Endothelial cell of hepatic sinusoid (primary cell): ENCODE measurements at regions not wholly inside any gene's neighbourhood (a gene's known extent, or its start where the extent isn't known, plus 50 kb on each side); places are given as distances from the start of the nearest gene placed in this dataset.
"Not testable (repeated sequence)": the region's sequence is repeated elsewhere in the genome, so short reads cannot be mapped to it uniquely, and the experiment has no call there.

Experiments used
- in situ Hi-C: cut with HindIII; loops from 2 replicates; pipeline ENCODE4 v1.10.0; 2017; ENCODE audit warnings: low sequenced_read_pairs

DNA sequence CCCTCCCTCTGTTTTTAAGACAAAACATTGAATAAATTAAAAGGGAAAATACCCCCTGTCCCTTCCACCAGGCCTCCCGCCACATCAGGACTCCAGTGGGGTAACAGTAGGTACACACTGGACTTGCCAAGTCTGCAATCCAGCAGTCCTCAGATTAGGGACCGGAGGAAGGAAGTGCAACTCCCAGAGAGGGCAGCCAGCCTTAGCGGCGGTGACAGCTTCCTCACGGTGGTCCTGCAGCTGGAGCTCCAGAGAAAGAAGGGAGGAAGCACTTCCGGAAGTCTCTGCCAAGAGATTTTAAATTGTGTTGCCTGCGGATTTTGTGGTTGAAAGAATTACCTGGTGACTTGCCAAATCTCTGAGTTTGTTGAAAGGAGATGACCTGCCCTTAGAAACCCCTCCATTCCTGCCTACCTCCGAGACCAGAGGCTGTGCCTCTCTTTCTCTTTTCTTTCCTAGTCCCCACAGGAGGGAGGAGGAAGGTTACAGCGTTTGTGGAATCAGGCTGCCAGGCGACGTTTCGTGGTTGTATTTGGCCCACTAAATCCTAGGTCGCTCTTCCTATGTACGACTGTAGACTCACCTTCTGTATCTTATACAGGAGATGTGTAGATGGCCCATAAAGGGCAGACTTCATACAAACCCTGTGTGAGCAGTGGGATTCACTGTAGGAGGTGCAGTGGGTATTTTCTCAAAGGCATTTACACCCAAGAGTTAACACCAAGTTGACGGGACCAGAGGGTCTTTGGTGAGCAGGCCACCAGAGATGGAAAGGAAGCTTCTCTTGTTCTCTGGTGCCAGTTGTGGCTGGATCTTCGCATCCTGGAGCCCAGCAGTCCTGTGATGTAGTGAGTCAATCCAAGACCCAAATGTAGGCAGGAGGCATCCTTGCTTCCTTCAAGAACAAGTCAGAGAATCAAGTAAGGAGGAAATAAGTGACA is 77.9 kb downstream of the INSIG1 start:
- in situ Hi-C loops, result loop anchor here (5.0 kb wide), 1 partner anchor 47 kb away; no protein-coding TSS in a partner anchor

DNA sequence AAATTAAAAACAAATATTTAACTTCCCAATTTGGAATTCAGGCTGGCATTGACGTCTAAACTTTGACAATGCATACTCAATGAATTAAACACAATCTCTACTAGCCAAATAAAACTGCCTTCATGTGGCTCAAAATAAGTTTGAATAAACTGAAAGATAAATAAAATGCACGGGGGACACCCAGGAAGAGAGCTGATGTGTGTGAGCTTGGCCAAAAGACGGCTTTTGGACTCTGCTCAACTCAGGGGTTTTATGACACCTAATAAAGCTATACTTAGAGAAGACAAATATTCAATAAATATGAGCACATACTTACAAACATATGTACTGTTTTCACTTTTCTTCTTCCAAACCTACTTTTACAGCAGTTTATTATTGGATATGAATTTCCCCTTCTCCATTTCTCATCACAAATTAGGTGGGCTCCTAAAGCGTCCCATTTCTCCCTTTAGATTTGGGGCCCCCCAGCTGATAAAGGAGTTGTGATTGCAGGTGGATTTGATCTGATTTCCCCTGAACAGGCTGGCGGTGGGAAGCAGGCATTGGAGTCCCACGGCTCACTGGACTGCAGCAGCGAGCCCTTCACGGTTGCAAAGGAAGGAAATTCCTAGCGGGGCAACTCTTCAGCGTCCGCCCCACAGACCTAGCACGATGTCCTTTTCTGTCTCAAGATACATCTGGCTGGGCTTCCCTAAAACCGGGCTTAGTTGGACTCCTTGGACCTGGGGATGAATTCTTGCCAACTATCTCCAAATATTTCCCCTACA is 79.6 kb downstream of the INSIG1 start:
- in situ Hi-C loops, result loop anchor here (5.0 kb wide), 1 partner anchor 45 kb away; no protein-coding TSS in a partner anchor

DNA sequence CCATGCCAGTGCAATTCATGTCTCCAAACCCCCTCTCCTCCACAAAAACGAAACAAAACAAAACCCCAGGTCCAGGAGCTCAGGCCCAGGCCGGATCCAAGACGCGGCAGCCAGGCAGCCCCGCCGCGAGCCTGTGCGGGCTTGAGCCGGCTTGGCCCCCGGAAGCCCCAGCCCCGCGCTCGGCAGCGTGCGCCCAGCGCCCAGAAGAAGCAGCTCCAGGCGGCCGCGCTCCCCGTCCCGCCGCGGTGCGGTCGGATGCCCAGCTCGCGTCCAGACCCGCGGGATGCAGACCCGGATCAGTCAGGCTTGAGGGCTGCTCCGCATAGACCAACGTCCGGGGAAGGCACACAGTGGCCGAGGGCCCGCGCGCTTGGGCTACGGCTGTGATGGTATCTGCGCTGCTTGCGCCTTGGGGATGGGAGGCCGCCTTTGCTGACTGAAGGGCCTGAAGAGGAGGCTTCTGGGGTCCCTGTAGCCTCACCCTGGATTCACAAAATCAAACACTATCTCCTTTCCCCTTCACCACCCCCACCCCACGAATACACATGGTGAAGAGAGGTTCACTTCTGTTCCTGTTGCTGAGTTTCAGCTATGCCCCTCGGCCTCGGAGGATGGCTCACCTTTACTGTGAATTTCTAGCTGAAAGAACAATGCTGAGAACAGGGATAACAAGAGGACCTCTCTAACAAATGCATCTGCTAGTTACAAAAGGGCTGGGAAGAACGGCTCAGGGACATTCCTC is 79.9 kb upstream of the EN2 start:
- in situ Hi-C loops, result loop anchor here (5.0 kb wide), 1 partner anchor 44 kb away; no protein-coding TSS in a partner anchor

DNA sequence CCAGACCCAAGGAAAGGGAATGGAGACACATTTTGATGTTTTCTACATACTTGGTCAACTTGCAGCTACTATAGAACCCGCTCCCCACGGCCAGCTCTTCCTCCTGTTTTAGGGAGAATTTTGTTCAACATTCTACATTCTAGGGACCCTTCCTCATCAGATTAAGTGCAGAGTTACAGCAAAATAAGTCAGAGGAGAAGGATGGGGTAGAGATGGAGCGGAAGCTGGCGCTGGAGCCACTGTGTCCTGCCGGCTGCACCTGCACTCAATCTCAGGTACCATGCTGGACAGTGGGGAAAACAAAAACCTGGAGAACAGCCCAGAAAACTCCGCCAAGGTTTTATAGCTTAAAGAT is 79.4 kb upstream of the EN2 start:
- in situ Hi-C loops, result loop anchor here (5.0 kb wide), 1 partner anchor 44 kb away; no protein-coding TSS in a partner anchor

DNA sequence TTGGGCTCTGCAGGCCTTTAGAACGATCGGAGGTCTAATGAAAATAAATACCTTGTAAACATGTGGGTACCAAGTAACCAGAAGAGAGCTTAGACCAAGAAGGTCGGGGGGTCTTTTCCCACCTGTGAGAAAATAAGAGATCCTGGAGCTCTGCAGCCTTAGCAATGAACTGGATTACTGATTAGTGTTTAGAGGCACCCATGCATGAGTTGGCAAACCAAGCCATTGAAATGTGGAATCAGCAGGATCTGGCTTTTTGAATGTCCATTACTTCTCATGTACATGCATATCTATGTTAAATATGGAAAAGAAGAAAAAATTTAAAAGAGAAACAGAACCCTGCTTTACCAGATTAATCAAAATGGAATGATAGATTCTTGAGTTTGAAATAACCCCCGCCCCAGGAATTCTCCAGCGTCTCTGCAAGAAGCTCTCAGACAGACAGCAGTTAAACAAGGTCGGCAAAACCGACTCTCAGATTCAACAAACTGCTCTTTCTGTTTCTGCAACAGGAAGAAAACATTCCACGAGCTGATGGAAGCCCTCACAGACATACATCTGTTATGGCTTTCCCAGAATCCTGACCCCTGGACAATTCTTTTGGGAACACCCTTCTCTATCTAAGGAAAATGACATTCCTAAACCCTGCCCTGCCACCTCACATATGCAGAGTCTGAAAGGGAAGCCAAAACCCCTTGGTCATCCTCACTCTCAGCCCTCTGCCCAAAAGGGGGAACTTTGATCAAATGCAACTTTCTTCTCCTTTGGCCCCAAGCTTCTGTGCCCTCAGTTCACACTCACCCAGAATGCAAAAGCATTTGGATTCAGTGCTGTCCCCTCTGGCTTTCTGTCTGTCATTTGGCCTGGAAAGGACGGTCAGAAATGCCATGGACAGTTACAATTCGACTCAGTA is 78.7 kb upstream of the EN2 start:
- in situ Hi-C loops, result loop anchor here (5.0 kb wide), 1 partner anchor 43 kb away; no protein-coding TSS in a partner anchor

DNA sequence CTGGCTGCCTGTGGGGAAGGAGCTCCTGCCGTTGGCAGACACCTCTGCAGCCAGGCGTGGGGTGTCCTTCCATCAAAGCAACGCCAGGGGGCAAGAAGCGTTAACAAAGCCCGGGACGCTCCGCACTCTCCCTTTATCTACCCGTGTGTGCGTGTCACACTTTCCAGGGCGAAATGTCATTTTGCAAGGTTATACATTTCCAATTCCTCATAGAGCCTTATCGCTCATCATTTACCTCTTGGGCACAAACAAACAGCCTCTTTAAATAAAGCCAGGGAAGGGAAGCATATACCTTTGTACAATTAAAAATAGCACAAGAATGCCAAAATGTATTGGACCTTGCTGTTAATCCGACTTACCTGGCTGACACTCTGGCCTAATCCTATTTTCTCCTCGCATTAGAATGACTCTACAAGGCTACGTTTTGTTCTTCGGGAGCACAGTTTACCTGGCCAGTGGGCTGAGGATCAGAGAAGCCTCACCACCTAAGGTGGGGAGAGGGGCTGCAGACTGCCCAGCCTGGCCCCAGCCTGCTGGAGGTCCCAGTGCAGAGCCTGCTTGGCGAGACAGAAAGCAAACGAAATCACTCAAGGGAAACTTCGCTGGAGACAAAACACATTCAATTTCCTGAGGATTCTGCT is 77.6 kb upstream of the EN2 start:
- in situ Hi-C loops, result no loop called here

DNA sequence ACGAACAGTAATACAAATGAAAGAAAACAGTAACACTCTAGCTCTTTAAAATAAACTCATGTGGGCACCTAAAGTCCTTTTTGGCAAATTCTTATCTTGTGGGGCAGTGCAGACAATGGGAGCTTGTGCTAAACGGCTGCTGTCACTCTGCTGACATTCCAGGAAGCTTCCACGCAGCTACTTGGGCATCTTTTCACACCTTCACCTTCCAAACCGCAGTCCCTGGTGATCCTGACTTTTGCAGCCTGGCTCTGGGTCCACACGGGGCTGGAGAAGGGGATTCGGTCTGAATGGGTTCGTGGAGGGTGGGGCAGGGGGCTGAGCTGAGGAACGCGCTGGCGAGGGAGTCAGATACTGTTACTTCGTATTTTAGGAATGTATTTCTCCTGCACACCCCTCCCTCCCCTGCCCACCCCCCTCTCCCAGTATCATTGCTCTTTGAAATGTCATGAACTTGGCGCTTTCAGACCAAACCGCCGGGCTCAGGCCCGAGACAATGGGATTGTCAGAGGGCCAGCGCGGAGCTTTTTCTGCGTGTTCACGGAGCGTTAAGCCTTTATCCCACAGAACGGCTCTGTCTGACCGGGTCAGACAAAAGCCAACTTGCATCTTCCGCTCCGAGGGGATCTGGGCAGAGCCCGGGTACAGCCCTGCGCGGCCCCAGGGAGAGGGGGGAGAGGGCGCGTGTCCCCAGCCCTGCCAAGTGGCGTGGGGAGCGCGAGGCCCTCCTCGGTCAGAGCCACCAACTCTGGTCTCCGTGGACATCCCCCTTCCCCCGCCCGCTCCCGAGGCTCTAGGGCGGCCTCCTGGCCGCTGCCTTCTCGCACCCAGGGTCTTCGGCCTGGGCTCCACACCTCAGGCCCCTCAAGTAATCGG is 76.7 kb upstream of the EN2 start:
- in situ Hi-C loops, result no loop called here

DNA sequence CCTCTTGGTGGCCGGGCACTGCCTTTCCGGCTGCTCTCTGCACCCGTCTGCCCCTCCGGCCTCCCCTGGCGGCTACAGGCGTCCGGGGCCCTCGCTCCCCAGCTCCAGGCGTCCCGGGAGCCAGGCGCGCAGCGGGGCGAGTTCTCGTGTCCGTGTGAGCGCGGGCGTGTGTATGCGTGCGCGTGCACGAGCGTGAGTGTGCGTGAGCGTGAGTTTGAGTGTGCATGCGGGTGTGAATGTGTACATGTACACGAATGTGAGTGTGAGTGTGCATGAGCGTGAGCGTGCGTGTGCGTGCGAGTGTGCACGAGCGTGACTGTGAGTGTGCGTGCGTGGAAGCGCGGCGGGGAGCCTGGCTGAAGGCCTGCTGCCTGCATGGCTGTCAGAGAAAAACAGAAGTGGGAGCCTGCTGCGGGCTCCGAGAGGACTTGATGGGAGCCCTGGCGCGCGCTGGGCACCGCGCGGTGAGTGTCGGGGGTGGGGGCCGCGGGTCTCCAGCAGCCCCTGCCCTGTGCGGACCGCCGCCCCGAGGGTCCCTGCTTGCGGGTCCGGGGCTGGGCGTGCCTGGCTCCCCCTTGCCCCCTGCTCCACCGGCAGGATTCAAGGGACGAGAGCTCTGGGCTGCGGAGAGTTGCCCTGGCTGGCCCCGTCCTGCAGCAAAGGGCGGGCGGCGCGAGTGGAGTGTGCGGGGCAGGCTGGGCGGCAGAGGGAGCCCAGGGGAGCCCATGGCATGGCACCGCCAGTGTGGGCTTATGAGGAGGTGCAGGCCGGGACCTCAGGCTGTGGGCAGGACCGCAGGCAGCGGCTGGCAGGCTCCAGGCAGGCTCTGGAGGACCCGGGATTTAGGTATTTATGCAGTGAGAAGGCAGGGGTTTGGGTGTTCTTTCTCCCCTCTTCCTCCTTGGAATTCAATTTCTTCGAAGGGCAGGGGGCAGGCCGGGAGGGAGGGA is 75.8 kb upstream of the EN2 start:
- in situ Hi-C loops, result no loop called here

DNA sequence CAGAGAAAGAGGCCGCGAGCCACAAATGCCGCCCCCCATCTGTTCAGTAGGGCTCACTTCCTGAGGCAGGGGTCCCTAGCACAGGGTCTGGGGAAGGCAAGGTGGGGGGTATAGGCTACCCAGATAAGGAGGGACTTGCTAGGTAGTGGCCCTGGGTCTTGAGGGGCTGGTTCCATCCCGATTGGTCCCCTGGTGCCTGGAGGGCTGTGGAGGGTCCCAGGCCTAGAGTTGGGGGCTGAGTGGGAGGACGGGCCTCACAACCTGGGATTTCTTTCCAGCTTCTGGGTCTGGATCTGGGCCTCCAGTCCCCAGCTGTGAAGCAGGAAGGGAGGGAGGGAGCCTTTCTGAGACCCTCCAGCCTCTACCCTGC is 75.1 kb upstream of the EN2 start:
- in situ Hi-C loops, result no loop called here

DNA sequence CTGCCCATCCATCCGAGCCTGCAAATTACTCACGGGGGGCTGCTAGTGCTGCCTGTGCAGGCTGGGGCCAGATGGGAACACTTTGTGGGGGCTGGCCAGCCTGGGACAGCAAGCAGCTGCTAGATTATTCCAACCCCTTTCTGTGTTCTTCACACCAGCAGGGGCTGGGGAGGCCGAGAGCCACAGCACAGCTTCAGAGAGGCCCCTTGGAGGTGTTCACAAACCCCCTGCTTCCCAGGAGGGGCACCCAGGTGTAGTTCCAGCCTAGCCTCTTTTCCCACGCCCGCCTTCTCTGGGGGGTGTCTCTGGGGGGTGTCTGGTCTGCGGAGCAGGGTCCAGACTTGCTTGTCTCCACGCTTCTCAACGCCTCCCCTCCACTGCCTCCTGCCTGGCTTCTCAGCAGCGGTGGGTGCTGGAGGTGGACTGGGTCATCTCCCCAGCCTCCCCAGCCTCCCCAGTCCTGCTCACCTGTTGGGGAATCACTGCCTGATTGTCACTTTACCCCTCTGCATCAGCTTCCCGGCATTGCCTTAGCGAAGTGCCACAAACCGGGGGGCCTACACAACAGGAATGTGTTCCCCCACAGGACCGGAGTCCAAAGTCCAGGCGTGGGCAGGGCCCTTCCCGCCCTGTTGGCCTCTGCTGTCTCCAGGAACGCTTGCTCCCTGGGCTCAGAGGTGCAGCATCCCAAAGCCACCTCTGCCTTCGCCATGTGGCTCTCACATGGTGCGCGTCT is 74.0 kb upstream of the EN2 start:
- in situ Hi-C loops, result no loop called here

DNA sequence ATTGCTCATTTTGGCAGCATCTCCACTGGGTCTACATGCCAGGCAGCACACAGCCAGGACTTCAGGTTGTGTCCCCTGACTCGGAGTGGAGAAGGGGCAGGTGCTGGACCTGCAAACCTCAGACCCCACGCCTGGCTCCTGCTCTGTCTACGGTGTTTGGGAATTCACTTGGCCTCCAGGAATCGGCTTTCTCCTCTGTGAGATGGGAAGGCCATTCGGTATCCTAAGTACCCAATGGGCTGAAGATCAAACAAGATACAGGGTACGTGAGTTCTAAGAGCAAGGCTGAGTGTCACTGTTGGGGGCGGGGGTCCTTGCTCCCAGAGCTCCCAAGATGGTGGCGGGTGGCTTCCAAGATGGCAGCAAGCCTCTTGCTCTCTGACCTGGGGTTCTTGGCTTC is 73.2 kb upstream of the EN2 start:
- in situ Hi-C loops, result no loop called here

DNA sequence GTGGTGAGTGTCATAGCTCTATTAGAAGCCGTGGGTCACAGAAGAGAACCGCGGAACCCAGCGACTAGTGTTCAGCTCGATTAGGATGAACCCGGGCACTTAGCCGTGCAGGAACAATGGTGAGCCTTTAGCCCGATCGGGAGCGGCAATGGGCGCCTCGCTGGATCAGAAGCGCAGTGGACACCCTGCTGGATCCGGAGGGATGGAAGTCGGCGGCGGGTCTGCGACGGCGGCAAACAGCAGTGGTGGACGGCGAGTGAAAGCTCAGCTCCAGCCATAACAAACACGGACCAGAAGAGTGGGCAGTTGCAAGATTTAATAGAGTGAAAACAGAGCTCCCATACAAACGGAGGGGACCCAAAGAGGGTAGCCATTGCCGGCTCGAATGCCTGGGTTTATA is 72.7 kb upstream of the EN2 start:
- in situ Hi-C loops, result not testable (repeated sequence)

DNA sequence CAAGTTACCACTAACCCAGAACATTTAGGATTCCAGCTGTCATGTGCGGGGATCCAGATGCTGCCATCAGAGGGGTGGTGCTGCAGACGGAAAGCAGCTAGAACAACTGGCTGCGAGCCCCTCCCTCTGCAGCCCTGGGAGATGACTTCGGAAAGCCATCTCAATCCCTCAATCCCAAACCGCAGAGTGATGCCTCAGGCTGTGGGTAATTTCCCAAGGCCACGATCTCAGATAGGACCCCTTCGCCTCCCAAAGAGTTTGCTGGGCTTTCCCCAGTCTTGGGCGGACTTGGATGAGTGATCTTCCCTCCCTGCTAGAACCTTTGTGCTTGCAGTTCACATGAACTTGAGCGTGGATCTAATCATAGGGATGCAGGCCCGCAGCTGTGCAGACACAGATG is 71.3 kb upstream of the EN2 start:
- in situ Hi-C loops, result no loop called here

DNA sequence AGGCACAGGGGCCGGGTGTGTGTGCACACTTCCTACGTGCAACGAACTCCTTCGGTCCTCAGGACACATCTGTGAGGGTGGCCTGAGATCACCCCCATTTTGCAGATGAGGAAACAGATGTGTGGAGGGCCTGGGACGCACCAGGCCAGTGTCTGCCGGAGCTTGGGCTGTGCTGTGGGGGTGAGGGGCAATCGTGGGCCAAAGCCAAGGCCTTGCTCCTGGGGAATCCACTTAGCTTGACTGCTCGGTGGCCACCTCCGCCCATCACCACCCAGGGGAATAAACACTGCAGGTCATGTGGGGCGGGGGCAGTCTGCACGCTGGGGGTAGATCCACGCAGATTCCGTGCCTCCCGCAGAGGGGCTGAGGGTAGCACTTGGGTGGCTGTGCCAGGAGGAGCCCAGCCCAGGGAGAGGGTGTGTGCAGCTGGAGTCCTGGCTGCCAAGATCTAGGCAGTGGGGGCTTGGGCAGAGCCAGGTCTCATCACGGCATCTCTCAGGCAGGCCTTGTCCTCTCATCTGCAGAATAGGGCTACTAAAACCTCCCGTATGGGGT is 70.8 kb upstream of the EN2 start:
- in situ Hi-C loops, result no loop called here

DNA sequence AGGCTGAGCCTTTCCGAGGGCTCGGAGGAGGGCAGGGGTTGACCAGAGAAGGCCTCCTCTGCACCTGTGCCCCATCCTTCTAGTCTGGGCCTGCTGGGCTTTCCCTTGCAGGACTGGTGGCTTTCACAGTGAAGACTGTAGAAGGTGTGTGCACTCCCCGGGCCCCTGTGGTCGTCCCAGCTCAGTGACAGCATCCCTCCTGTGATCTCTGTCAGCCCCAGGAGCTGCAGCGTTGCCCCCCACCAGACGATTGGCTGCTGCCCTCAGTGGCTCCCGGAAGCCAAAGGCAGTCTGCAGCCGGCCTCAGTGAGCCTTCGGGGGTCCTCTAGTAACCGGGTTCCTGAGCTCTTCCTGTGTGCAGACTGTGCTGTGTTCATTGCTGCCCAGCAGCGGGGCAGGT is 69.4 kb upstream of the EN2 start:
- in situ Hi-C loops, result no loop called here

DNA sequence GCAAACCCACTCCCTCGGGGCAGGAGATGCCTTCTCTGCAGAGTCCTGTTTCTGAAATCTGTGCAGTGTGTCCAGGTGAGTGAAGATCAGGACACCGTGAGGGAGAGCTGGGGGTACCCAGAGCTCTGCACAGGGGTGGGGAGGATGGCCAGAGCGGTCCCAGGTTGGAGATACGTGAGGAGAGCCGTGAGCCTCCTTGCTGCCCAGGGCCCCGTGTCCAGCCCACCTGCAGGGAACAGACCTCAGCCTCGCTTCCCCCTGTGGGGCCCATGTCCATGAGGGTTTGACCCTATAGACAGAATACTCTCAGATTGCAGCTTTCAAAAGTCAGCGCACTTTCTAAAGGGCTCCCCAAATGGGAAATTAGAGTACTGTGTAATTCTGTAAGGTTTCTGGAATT is 66.5 kb upstream of the EN2 start:
- in situ Hi-C loops, result no loop called here
